H4 (cell line): ENCODE measurements at regions not wholly inside any gene's neighbourhood (a gene's known extent, or its start where the extent isn't known, plus 50 kb on each side); places are given as distances from the start of the nearest gene placed in this dataset.
A peak's percentile ranks its signal among the peaks of the same experiment; 100 is the strongest.
"Not testable (repeated sequence)": the region's sequence is repeated elsewhere in the genome, so short reads cannot be mapped to it uniquely, and the experiment has no call there.

Experiments
- DNase-seq: peaks from one replicate; pipeline ENCODE4 v3.0.0-alpha.2; 2015; ENCODE audit warnings: low spot score

DNA sequence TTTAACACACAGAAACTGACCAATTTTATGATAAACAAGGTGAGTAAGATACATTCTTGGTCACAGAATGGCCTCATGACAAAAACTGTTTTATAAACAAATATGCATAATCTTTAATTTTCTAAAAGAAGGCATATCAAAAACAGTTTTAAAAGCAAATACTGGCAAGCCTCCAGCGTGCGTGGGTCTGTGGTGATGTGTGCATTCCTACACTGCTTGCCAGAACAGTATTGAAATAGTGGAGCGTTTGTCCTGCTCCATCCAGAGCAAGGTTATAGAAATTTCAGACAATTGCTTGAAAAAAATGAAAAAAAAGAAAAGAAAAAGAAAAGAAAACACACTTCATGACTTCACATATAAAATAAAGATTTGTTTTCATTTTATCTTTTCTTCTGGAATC lies 140.9 kb downstream of the MZT1 start:
- no peak for DNase-seq

DNA sequence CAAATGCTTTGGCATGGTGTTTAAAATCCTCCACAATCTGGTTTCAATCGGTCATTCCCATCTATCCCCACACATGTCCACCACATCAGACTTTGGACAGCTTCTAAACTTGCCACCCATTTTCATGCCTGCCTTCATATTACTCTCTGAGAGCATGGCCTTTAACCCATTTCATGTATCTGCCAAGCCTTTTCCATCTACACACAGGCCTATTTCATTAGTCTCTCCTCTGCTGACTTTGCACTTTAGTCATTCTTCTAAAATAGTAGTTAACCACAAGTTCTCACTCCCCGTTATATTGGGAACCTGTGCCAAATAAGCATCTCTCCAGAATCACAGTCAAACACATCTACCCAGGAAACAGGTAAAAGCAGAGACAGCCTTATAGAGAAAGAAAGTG lies 142.2 kb downstream of the MZT1 start:
- no peak for DNase-seq

DNA sequence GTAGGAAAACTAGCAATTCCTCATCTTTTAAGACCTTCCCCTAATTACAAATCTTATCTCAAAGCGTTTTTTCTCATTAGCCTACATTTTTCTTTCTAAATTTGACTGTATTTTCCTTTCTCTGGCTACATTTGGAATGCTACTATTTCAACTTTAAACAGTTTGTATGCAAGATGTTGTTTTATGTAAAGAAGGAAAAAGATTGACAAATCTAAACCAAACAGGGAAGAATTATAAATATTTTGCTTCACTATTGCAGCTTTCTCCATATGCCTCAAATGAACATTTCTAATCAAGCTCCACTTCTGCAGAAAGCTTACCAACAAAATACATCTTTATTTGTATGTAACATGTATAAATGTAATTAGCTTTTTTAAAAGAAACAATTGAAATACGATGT lies 156.2 kb downstream of the MZT1 start:
- no peak for DNase-seq

DNA sequence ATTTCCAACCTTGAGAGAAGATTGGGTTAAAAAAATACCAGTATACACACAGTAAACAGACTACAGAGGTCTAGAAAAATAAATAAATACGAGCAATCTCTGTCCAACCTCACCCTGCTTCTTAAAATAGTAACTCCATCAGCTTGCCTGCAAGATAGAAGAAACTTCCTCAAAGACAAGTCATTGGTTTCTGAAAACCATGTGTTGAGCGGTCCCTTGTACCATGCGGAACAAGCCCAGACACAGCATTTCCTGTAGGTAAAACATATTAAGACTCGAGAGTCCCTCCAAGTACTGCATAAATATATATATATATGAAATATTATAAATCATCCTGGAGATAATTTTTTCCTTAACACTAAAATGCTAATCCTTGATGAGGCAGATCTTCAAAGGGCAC lies 157.4 kb downstream of the MZT1 start:
- DNase-seq, result no peak

DNA sequence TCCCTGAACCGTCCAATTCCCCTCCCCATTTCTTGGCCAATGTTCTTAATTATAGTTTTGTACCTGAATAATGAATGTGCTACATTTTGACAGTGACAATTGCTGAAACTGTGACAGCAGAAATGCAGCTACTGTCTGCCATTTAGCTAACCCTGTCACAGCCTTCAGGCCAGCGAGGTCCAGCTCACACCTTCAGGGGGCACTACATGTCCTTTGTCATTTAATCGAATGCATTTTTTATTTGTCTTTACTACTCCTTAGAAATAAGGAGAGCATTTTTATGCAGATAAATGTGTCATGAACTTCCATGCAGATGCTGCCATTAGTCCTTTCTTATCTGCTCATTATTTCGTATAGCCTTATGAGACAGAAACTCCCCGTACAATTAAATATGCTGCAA lies 159.9 kb downstream of the MZT1 start:
- no peak for DNase-seq

DNA sequence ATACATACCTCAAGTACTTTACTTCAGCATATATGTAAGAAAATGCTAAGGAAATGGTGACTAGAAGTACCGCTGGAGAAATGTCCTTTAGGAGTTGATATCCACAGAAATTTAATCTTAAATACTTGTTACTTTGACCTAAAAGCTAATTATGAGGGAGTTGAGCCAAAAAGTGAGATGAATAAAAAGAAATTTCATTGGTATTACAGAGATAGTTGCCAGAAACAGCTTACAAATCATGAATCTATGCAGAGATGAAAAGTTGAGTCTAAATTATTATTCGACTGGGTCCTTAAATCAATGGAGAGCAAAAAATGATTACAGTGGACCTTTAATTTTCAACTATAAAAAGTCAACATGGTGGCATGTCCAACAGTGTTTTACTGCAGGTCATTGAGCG lies 160.9 kb downstream of the MZT1 start:
- DNase-seq, result no peak

DNA sequence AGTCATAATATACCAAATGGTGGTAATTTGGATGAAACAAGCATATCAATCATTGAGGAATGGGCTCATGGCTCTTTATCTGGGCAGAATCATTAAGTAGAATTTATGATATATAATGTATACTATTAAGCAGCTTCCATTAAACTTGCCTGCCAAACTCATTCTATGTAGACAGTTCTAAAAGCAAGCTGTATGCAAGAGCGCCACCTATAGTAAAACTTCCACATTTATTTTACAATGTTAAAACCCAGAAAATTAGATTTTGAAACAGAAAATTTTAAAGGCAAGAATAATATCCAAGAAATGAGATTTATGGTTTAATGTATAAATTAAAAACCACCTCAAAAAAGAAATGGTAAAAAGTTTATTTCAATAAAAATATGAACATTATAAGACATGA lies 161.5 kb downstream of the MZT1 start:
- peak; percentile 6 for DNase-seq

DNA sequence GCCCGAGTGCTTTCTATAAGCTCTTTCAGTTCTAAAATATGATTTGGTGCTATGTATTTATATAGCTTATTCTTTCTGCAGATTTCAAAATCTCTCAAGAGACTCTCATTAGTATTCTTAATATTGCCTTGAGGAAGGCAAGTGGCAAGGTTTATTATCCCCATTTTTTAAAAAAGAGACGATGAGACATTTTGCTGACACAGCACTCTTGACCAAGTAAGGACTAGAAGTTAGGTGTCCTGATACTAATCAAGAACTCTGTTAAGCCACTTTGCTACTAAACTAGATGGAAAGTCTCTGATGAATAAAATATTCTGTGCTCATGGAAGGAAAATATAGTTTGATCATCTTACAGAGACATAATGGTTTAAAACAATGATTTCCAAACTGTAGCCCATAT lies 164.7 kb downstream of the MZT1 start:
- DNase-seq, result no peak

DNA sequence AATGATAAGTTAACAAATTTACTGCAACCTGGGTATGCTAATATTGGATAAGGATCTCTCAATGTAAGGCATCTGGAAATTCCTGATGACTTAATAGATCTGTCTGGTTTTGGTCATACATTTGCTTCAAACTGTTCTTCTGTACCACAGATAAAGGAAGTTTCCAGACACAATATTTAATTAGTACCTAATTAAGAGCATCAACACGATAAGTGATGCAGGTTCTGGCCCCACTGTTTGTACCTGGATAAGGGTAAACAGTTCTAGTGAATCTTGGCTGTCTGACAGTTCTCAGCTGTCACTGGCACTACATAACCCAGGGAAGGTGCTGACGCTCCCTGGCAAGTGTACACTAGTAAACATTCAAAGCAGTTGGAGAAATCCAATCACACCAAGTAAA lies 165.6 kb downstream of the MZT1 start:
- no peak for DNase-seq

DNA sequence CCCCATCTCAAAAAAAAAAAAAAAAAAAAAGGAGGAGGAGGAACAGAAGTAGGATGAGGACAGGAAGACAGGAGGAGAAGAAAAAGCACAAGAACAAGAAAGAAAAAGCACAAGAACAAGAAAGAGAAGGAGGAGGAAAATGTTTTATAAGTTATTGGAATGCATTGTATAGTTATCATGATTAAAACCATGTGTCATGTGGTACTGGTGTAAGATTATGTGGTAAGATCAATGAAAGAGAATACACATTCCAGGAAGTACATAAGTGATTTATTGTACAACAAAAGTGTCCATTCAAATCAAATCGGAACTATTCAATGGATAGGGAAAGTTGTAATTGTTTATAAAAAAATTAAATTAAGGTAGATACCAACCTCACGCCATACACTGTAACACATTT lies 167.7 kb downstream of the MZT1 start:
- no peak for DNase-seq

DNA sequence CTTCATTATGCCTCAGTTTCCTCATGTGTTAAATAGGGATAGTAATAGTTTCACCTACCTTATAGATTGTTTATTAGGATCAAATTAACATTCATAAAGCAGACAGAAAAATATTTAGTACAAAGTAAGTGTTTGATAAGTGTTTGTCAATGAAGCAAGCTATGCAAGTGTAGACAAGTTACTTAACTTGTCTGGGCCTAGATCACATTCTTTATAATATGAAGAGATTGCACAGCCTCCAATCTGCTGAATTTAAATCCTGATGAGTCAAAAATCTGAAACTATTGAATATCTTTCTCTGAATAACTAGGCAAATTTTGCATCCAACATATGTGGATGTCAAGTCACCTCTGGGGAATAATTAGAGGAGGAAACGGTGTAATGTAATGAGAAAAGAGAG lies 170.5 kb downstream of the MZT1 start:
- DNase-seq, result no peak

DNA sequence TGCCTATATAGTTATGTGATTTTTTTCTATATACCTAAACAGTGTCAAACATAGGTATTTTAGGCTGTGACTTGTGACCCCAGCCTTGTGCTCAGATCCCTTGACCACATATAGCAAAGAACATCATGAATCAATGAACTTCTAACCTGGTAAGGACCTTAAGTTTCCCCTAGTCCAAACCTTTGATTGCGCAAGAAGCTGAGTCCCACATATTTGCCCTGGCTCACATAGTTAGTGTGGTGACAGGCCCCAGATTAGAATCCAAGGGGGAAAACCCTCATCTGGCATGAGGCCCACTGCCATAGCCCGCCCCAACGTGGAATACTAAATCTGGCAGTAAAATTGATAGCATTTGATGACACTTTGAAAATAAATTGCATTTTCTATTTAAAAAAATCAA lies 171.8 kb downstream of the MZT1 start:
- no peak for DNase-seq

DNA sequence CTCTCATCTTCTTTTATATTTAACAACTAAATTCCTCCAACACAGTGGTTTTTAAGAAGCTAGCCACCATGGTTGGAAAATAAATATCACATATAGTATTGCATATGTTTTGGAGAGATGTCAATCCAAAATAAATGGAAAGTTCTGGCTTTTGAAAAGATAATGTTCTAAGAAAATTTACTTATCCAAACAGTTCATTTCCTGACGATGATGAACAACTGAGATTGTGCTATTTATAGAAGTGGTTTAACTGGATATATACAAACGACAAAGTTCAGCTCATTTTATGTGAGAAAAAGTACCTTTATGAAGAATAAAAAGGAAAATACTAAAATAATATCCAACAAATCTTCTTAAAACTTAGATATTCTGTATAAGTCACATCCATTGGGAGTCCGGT lies 174.7 kb downstream of the MZT1 start:
- DNase-seq, result no peak

DNA sequence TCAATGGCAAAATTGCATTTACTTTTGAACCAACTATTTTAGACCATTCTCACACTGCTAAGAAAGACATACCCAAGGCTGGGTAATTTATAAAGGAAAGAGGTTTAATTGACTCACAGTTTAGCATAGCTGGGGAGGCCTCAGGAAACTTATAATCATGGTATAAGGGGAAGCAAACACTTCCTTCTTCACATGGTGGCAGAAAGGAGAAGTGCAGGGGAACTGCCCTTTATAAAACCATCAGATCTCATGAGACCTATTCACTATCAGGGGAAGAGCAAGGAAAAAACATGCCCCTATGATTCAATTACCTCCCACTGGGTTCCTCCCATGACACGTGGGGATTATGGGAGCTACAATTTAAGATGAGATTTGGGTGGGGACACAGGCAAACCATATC lies 181.5 kb downstream of the MZT1 start:
- DNase-seq, result not testable (repeated sequence)

DNA sequence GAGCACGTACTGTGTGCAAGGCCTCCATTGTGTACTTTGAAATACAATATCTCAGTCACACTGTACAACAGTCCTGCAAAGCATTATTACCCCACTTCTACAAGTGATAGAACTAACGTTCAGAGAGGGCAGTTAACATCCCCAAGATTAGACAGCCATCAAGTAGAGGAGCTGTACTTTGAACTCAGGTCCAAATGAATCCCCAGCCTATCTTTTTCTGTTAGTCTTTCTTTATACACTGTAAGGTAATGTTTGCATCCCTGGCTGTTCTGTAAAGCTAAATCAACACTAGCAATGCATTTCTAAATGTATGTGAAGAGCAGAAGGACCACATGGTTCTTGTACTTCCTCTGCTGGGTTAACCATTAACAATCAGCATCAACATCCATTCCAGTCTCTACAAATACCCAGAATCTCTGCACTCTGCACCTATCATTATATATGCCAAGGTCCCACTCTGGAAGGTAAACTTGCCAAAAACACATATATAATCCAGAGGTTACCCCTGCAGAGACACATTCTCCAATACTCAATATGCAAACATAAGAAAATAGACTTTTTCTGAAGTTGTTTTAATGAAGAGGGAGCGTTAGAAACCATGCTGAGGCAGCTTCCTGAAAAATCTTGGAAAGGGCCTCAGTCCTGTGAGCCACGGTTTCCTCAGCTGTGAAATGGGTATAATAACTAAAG lies 182.3 kb downstream of the MZT1 start:
- DNase-seq, result no peak

DNA sequence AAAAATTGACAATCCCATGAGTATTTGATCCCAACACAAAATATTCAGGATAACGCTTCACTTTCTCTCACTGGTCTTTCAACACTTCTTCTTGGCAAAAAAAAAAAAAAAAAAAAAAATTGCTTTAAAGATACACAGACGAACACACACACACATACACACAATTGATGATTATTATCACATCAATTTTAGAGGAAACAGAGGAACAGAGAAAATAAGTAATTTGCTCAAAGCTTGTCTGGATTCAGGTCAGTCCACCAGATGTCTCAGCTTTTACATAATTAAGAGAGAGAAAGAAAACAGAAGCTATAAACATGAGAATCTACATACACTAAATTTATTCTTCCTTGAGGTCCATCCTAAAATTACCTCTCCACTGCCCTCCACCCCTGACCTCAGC lies 183.4 kb downstream of the MZT1 start:
- no peak for DNase-seq

DNA sequence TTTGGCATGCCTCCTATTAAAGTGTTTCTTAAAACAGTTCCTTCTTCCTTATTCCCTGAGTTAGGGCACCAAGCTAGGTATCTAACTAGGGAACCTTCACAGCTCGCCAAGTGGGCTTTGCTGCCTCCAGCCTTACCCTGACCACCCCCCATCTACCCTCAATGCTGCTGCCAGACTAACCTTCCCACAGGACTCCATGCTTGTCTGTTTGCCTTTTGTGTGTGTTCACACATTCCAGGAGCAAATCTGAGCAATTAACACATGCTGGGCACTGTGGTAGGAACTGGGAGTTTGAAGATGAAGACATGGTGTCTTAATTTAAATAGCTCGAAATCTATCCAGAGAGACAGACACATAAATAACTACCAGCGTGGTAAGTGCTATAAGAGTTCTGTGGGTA lies 185.2 kb downstream of the MZT1 start:
- DNase-seq, result no peak

DNA sequence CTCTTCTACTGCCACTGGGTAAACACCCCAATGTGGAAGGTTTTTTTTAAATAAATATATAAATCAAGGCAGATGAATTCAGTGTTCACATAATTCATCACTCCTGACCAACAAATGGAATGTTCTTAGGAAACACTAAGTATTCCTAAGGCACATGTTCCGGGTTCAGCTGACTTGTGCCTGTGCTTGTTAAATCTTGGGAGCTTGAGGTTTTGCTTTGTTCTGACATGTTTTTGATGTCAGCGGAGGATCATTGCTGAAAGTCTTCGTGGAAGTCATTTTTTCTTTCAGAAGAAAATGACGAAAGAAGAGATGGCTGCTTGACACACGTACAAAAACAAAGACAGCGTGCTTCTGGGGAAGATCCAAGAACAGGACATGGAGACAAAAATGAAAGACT lies 185.8 kb downstream of the MZT1 start:
- no peak for DNase-seq

DNA sequence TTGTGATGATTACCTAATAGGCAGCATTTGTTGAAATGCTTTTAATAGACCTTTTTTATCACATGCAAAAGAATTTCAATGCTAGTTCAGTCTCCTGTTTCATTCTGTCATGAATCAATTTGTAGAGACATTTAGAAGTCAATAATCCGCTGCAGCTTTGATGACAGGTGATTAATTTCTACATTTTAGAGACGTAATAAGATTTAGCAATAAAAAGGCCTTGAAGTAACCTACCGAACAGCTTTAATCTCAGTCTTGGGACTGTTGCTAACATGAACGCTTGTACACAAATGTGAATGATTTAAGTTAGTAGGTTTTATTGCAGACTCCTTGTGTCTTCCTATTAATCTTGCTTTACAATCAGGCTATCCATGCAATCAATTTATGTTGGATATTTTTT lies 186.5 kb downstream of the MZT1 start:
- DNase-seq, result no peak

DNA sequence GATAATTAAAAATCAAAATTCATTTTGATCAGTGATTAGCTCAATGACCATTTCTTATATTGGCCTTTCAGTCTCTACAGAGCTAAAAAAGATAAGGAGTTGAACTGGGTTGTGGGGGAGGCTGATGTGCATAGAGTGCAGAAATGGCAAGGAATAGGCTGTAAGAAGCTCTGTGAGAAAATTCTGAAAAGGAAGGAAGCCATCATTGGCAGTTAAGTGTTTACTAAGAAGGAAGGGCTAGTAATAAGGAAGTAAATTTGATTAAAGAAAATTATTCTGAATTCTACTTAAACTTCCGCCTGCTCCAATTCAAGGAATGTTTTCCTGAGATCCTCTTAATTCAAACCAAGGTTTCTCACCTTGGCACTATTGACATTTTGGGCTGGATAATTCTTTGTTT lies 187.5 kb downstream of the MZT1 start:
- DNase-seq, result no peak

DNA sequence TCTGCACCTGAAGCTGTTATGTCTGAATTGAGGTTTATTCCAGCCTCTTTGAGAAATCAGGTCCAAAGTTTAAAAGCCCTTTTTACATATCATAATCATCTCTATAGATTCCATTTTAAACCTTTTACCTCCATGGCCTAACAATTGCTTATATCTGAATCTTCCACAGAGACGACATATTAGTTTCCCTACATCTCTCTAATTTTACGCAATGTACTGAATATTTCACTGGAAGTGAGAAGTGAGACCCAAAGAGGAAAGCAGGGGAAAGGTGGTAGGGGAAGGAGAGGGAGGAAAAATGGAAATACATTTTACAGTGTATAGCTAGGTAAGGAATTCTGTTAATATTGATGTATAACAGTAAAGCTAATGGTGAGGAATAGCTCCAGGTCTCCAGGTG lies 189.6 kb downstream of the MZT1 start:
- no peak for DNase-seq

DNA sequence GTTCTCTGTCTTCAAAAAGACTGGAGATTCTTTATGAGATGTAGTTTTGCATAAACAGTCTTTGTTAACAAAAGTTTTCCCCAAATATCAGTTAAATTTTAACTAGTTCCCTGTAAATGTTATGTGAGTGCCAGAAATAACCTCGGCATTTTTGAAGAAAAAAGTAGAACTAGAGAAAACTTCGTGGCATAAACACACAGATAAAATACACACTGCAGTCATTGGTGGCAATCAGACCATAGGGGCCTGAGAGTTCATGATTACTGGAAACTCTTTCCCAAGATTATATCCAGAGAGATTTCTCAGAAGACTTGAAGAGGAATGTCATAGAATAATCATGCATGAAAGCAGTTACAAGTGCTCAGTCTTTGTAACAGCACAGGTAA lies 190.0 kb downstream of the MZT1 start:
- no peak for DNase-seq

DNA sequence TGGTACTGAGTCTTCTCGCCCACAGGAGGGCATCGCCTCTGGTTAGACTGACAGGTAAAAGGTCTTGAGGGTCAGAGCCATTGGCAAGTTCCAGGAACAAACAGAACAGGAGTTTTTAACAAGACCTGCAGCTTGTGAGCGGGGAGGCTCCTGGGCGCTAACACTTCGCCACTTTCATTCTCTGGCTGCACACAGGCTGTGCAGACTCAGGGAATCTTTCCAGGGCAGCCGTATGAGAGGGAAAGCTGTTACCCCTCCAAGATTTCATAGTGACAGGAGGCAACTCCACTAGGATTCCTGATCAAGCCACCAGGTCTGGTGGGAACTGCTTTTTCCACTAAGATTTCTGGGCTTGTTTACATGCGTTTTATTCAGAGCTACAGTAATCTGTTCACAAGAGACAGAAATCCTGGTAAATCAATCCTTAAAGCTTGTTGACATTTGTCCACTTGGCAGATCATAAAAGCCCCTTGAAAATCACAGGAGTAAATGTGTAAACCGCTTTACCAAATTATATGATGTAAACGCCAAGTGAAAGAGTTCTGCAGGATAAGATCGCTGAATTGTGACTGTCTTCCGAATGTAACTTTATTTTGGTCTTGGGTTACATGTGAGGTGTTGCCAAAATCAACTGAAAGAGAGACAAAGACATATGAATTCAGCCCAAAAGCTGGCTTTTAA lies 190.6 kb downstream of the MZT1 start:
- no peak for DNase-seq
